ENCODE measurements at regions not wholly inside any gene's neighbourhood (a gene's known extent, or its start where the extent isn't known, plus 50 kb on each side); places are given as distances from the start of the nearest gene placed in this dataset.

GRCh38 chr1:199383793-199384192, 643.7 kb upstream of the NR5A2 start:
- H3K4me3 ChIP-seq (ENCODE audit: low read depth, low read length) = no peak overlapping the region
- DNase-seq (ENCODE audit: low read depth) = no peak
- TF ChIP-seq CTCF (IDR thresholded peaks at IDR 0.05; ENCODE audit: insufficient read depth, low read depth, low read length, missing control alignments) = no peak

GRCh38 chr1:199394856-199395255, 632.7 kb upstream of the NR5A2 start:
- no peak overlapping the region for H3K4me3 ChIP-seq (ENCODE audit: low read depth, low read length)
- TF ChIP-seq CTCF (IDR thresholded peaks at IDR 0.05; ENCODE audit: insufficient read depth, low read depth, low read length, missing control alignments) = no peak
- DNase-seq (ENCODE audit: low read depth) = no peak

- DNase-seq (ENCODE audit: low read depth) = no peak
- H3K4me3 ChIP-seq (ENCODE audit: low read depth, low read length) = no peak overlapping the region
- no peak for TF ChIP-seq CTCF (IDR thresholded peaks at IDR 0.05; ENCODE audit: insufficient read depth, low read depth, low read length, missing control alignments)
Measured at GRCh38 chr1:199396456-199396855, 631.1 kb upstream of the NR5A2 start.

- peak; percentile 54 for DNase-seq (ENCODE audit: low read depth)
- no peak overlapping the region for H3K4me3 ChIP-seq (ENCODE audit: low read depth, low read length)
- TF ChIP-seq CTCF (IDR thresholded peaks at IDR 0.05; ENCODE audit: insufficient read depth, low read depth, low read length, missing control alignments) = no peak
Measured at GRCh38 chr1:199399996-199400724, 627.4 kb upstream of the NR5A2 start.

GRCh38 chr1:199403531-199404116, 623.9 kb upstream of the NR5A2 start:
- no peak for DNase-seq (ENCODE audit: low read depth)
- H3K4me3 ChIP-seq (ENCODE audit: low read depth, low read length) = no peak overlapping the region
- TF ChIP-seq CTCF (IDR thresholded peaks at IDR 0.05; ENCODE audit: insufficient read depth, low read depth, low read length, missing control alignments) = no peak

- no peak for DNase-seq (ENCODE audit: low read depth)
- no peak for TF ChIP-seq CTCF (IDR thresholded peaks at IDR 0.05; ENCODE audit: insufficient read depth, low read depth, low read length, missing control alignments)
- H3K4me3 ChIP-seq (ENCODE audit: low read depth, low read length) = no peak overlapping the region
Measured at GRCh38 chr1:199404191-199404590, 623.3 kb upstream of the NR5A2 start.

GRCh38 chr1:199404976-199405375, 622.5 kb upstream of the NR5A2 start:
- H3K4me3 ChIP-seq (ENCODE audit: low read depth, low read length) = no peak overlapping the region
- no peak for DNase-seq (ENCODE audit: low read depth)
- TF ChIP-seq CTCF (IDR thresholded peaks at IDR 0.05; ENCODE audit: insufficient read depth, low read depth, low read length, missing control alignments) = no peak

Data from GM12865 (cell line).